ENCODE measurements at regions not wholly inside any gene's neighbourhood (a gene's known extent, or its start where the extent isn't known, plus 50 kb on each side); places are given as distances from the start of the nearest gene placed in this dataset.

DNA sequence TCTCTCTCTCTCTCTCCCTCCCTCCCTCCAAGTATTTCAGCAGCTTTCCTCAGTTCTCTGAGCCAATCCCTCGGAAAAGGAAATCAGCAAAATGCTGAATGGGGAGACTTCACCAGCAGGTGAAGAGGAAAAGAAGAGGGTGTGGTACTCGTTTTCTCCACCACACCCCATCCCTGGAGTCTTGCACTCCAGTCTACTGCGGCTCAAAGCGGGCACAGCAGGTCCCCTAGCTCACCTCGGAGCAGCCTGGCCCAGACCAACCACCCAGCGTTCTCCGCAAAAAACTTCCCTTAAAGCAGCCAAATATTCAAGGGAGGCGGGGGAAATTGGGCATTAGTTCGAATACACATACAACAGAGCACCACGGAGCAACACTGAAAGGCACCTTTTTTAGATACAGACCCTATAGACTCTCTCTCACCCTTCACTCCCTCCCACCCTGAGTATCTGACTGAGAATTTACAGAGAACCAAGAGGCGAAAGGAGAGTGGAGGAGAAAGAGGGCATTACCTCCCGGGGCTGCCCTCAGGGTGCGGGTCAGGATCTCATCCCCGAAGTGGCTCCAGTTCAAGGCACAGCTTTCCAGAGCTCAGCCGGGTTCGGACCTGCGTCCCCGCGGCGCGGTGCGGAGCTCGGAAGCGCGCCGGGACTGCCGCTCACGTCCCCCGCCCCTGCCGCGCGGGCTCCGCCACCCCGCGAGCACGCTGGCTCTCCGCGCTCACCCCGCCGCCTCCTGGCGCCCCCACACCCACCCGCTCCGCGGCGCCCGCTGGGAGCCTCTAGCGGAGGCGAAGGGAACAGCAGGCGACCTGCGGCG is 1638.5 kb upstream of the C9orf72 start (continued):
- peak; percentile 70; the same call in 1 of the 2 replicates for TF ChIP-seq RNF2 (conservative IDR thresholded peaks at IDR 0.05; ENCODE audit: low read depth)
- no peak for TF ChIP-seq CEBPB (IDR thresholded peaks at IDR 0.05; ENCODE audit: borderline replicate concordance, low read depth, low read length)
- TF ChIP-seq, protein P1, sequence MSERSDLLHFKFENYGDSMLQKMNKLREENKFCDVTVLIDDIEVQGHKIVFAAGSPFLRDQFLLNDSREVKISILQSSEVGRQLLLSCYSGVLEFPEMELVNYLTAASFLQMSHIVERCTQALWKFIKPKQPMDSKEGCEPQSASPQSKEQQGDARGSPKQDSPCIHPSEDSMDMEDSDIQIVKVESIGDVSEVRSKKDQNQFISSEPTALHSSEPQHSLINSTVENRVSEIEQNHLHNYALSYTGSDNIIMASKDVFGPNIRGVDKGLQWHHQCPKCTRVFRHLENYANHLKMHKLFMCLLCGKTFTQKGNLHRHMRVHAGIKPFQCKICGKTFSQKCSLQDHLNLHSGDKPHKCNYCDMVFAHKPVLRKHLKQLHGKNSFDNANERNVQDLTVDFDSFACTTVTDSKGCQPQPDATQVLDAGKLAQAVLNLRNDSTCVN (CRISPR knock-in tag; IDR thresholded peaks at IDR 0.05; ENCODE audit: borderline replicate concordance) = no peak
- TF ChIP-seq RFX1 (IDR thresholded peaks at IDR 0.05) = no peak
- no peak for TF ChIP-seq SETDB1 (CRISPR knock-in tag; IDR thresholded peaks at IDR 0.05; ENCODE audit: borderline replicate concordance)
- TF ChIP-seq ZNF552 (CRISPR knock-in tag; IDR thresholded peaks at IDR 0.05; ENCODE audit: borderline replicate concordance) = no peak
- no peak for TF ChIP-seq ZBTB21 (CRISPR knock-in tag; IDR thresholded peaks at IDR 0.05)
- no peak for TF ChIP-seq ZNF335 (CRISPR knock-in tag; IDR thresholded peaks at IDR 0.05)
- TF ChIP-seq REPIN1 (CRISPR knock-in tag; IDR thresholded peaks at IDR 0.05; ENCODE audit: borderline replicate concordance, low read depth) = 0 out of 2 replicates have a peak, but pooled peaks have one; percentile 22
- TF ChIP-seq HMG20B (CRISPR knock-in tag; conservative IDR thresholded peaks at IDR 0.05) = no peak
- TF ChIP-seq ZNF282 (IDR thresholded peaks at IDR 0.05; ENCODE audit: partially characterized antibody) = no peak
- TF ChIP-seq ZBTB3 (CRISPR knock-in tag; IDR thresholded peaks at IDR 0.05; ENCODE audit: borderline replicate concordance, low read depth) = no peak
- TF ChIP-seq ZNF782 (CRISPR knock-in tag; IDR thresholded peaks at IDR 0.05; ENCODE audit: borderline replicate concordance) = no peak
- no peak for TF ChIP-seq FOXP1 (IDR thresholded peaks at IDR 0.05)
- no peak for TF ChIP-seq FOXP1 (CRISPR knock-in tag; IDR thresholded peaks at IDR 0.05)
- no peak for TF ChIP-seq ZNF572 (CRISPR knock-in tag; IDR thresholded peaks at IDR 0.05)
- TF ChIP-seq, protein P2, sequence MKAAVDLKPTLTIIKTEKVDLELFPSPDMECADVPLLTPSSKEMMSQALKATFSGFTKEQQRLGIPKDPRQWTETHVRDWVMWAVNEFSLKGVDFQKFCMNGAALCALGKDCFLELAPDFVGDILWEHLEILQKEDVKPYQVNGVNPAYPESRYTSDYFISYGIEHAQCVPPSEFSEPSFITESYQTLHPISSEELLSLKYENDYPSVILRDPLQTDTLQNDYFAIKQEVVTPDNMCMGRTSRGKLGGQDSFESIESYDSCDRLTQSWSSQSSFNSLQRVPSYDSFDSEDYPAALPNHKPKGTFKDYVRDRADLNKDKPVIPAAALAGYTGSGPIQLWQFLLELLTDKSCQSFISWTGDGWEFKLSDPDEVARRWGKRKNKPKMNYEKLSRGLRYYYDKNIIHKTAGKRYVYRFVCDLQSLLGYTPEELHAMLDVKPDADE (CRISPR knock-in tag; IDR thresholded peaks at IDR 0.05) = no peak
- no peak for TF ChIP-seq RFXAP (CRISPR knock-in tag; IDR thresholded peaks at IDR 0.05; ENCODE audit: borderline replicate concordance)
- TF ChIP-seq TGIF2 (CRISPR knock-in tag; IDR thresholded peaks at IDR 0.05) = no peak
- TF ChIP-seq ZNF224 (CRISPR knock-in tag; IDR thresholded peaks at IDR 0.05) = no peak
- TF ChIP-seq ZNF451 (CRISPR knock-in tag; IDR thresholded peaks at IDR 0.05) = 0 out of 2 replicates have a peak, but pooled peaks have one; percentile 33
- no peak for TF ChIP-seq NONO (IDR thresholded peaks at IDR 0.05)
- no peak for TF ChIP-seq NONO (CRISPR knock-in tag; conservative IDR thresholded peaks at IDR 0.05)
- no peak for TF ChIP-seq PAX8 (CRISPR knock-in tag; IDR thresholded peaks at IDR 0.05; ENCODE audit: borderline replicate concordance)
- no peak for TF ChIP-seq THYN1 (CRISPR knock-in tag; IDR thresholded peaks at IDR 0.05; ENCODE audit: borderline replicate concordance, low read depth)
- no peak for TF ChIP-seq DBP (CRISPR knock-in tag; IDR thresholded peaks at IDR 0.05; ENCODE audit: not compliant biosample characterization)
- TF ChIP-seq POLR2AphosphoS5 (IDR thresholded peaks at IDR 0.05; ENCODE audit: low read depth, low read length) = no peak
- TF ChIP-seq MBNL3 (CRISPR knock-in tag; conservative IDR thresholded peaks at IDR 0.05) = no peak
- TF ChIP-seq RFXANK (CRISPR knock-in tag; IDR thresholded peaks at IDR 0.05) = no peak
- TF ChIP-seq HMG20A (CRISPR knock-in tag; IDR thresholded peaks at IDR 0.05; ENCODE audit: borderline replicate concordance) = no peak
- TF ChIP-seq XRCC5 (optimal IDR thresholded peaks at IDR 0.05; ENCODE audit: low read length) = peak; percentile 72
- no peak for TF ChIP-seq PHF21A (CRISPR knock-in tag; IDR thresholded peaks at IDR 0.05)
